ENCODE measurements at regions not wholly inside any gene's neighbourhood (a gene's known extent, or its start where the extent isn't known, plus 50 kb on each side); places are given as distances from the start of the nearest gene placed in this dataset.

- no peak overlapping the region for H3K9ac ChIP-seq (ENCODE audit: low read length in 3 of 3)
- no peaks in the 10 kb centered on the region for H3K36me3 ChIP-seq (ENCODE audit: control insufficient read depth in 2 of 3, insufficient read depth in 3 of 3, low read length in 3 of 3)
- no peaks in the 10 kb centered on the region for H3K27me3 ChIP-seq (ENCODE audit: control insufficient read depth, insufficient read depth, low read length)
- H3K9me3 ChIP-seq (ENCODE audit: control insufficient read depth in 2 of 3, insufficient read depth in 1 of 3, low read length in 3 of 3), result no peaks in the 10 kb centered on the region
- no peak for TF ChIP-seq CTCF (IDR thresholded peaks at IDR 0.05; ENCODE audit: borderline replicate concordance, extremely low read depth, insufficient read depth)
- H3K27ac ChIP-seq (ENCODE audit: low read depth in 2 of 2, low read length in 2 of 2), result no peak overlapping the region
- intact Hi-C loops (cut with DNase I), result loop anchor here (5.0 kb wide), 1 partner anchor 463 kb away; no protein-coding TSS in a partner anchor
- FAIRE-seq (no peak), DNase-seq (no peak)
- no peaks in the 10 kb centered on the region for H3K4me1 ChIP-seq (ENCODE audit: control insufficient read depth in 2 of 3, insufficient read depth in 2 of 3, low read depth in 1 of 3, low read length in 3 of 3)
- no peak overlapping the region for H3K4me3 ChIP-seq (ENCODE audit: low read length in 3 of 3)
These were observed 167.6 kb upstream of the FAM20A start for GRCh38 chr17:68768804-68769203.

DNA sequence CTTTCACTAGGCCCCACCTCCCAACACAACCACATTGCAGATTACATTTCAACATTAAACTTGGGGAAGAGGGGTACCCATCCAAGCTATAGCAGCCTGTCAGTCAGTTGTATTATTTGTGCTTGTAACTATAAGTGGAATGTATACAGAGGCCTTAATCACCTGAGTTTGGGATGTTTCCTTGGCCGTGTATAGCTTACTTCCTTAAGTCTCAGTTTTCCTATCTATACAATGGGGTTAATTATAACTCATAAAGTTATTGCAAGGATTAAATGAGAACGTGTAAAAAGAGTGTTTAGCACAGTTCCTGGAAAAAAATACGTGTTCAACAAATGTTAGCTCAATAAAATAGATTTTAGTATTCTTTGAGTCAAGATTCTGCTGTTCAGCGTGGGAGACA is 165.5 kb upstream of the FAM20A start:
- no peak overlapping the region for H3K4me3 ChIP-seq (ENCODE audit: low read length in 3 of 3)
- DNase-seq, result no peak
- no peaks in the 10 kb centered on the region for H3K36me3 ChIP-seq (ENCODE audit: control insufficient read depth in 2 of 3, insufficient read depth in 3 of 3, low read length in 3 of 3)
- intact Hi-C loops (cut with DNase I), result loop anchor here (5.0 kb wide), 1 partner anchor 466 kb away; no protein-coding TSS in a partner anchor
- H3K9me3 ChIP-seq (ENCODE audit: control insufficient read depth in 2 of 3, insufficient read depth in 1 of 3, low read length in 3 of 3), result no peaks in the 10 kb centered on the region
- H3K9ac ChIP-seq (ENCODE audit: low read length in 3 of 3), result no peak overlapping the region
- H3K27ac ChIP-seq (ENCODE audit: low read depth in 2 of 2, low read length in 2 of 2), result no peak overlapping the region
- no peaks in the 10 kb centered on the region for H3K27me3 ChIP-seq (ENCODE audit: control insufficient read depth, insufficient read depth, low read length)
- TF ChIP-seq CTCF (IDR thresholded peaks at IDR 0.05; ENCODE audit: borderline replicate concordance, extremely low read depth, insufficient read depth), result no peak
- no peak for FAIRE-seq
- H3K4me1 ChIP-seq (ENCODE audit: control insufficient read depth in 2 of 3, insufficient read depth in 2 of 3, low read depth in 1 of 3, low read length in 3 of 3), result no peaks in the 10 kb centered on the region

GRCh38 chr17:68763562-68763961 is 162.4 kb upstream of the FAM20A start:
- Histone ChIP-seq H3K4me3 (ENCODE audit: low read length in 3 of 3) (no peak overlapping the region), H3K9me3 (ENCODE audit: control insufficient read depth in 2 of 3, insufficient read depth in 1 of 3, low read length in 3 of 3) (no peaks in the 10 kb centered on the region), H3K4me1 (ENCODE audit: control insufficient read depth in 2 of 3, insufficient read depth in 2 of 3, low read depth in 1 of 3, low read length in 3 of 3) (peaks cover 0 to 7% (median 4%) of the 10 kb centered on the region in 3 donors), H3K27me3 (ENCODE audit: control insufficient read depth, insufficient read depth, low read length) (no peaks in the 10 kb centered on the region), H3K27ac (ENCODE audit: low read depth in 2 of 2, low read length in 2 of 2) (no peak overlapping the region), H3K9ac (ENCODE audit: low read length in 3 of 3) (no peak overlapping the region), H3K36me3 (ENCODE audit: control insufficient read depth in 2 of 3, insufficient read depth in 3 of 3, low read length in 3 of 3) (no peaks in the 10 kb centered on the region)
- intact Hi-C loops (cut with DNase I), result no loop called here
- TF ChIP-seq CTCF (IDR thresholded peaks at IDR 0.05; ENCODE audit: borderline replicate concordance, extremely low read depth, insufficient read depth), result no peak
- no peak for DNase-seq
- FAIRE-seq, result no peak

GRCh38 chr17:68762911-68763310 is 161.7 kb upstream of the FAM20A start:
- intact Hi-C loops (cut with DNase I), result no loop called here
- Histone ChIP-seq H3K36me3 (ENCODE audit: control insufficient read depth in 2 of 3, insufficient read depth in 3 of 3, low read length in 3 of 3) (no peaks in the 10 kb centered on the region), H3K4me3 (ENCODE audit: low read length in 3 of 3) (no peak overlapping the region), H3K27ac (ENCODE audit: low read depth in 2 of 2, low read length in 2 of 2) (no peak overlapping the region), H3K9me3 (ENCODE audit: control insufficient read depth in 2 of 3, insufficient read depth in 1 of 3, low read length in 3 of 3) (no peaks in the 10 kb centered on the region), H3K9ac (ENCODE audit: low read length in 3 of 3) (no peak overlapping the region), H3K27me3 (ENCODE audit: control insufficient read depth, insufficient read depth, low read length) (no peaks in the 10 kb centered on the region), H3K4me1 (ENCODE audit: control insufficient read depth in 2 of 3, insufficient read depth in 2 of 3, low read depth in 1 of 3, low read length in 3 of 3) (peaks cover 0 to 7% (median 4%) of the 10 kb centered on the region in 3 donors)
- no peak for TF ChIP-seq CTCF (IDR thresholded peaks at IDR 0.05; ENCODE audit: borderline replicate concordance, extremely low read depth, insufficient read depth)
- FAIRE-seq, result no peak
- no peak for DNase-seq

All from kidney (tissue), 13 donors.